B cell (primary cell): ENCODE measurements at regions not wholly inside any gene's neighbourhood (a gene's known extent, or its start where the extent isn't known, plus 50 kb on each side); places are given as distances from the start of the nearest gene placed in this dataset.
A peak's percentile ranks its signal among the peaks of the same experiment; 100 is the strongest.

ENCODE experiments used
- ATAC-seq: fragments of 200-7000 bp; cut with Tn5 transposase; one replicate; pipeline ENCODE4 v1.10.0; 2021; ENCODE audit warnings: low read depth, mild to moderate bottlenecking, moderate number of reproducible peaks, moderate library complexity
- CTCF ChIA-PET: fragments of 350-600 bp; sonication (Branson Sonifier 250); formaldehyde crosslinking; loops from one replicate; lab custom pipeline; 2021; ENCODE audit warnings: antibody characterized with exemption, inconsistent platforms; lab: Charles Lee
- POLR2A ChIA-PET: fragments of 350-600 bp; sonication (Branson Sonifier 250); formaldehyde crosslinking; loops from one replicate; lab custom pipeline; 2021; ENCODE audit warnings: antibody characterized with exemption; lab: Charles Lee
- DNase-seq: peaks from one replicate; pipeline ENCODE4 v3.0.0; 2013
- H2AFZ ChIP-seq: 2 replicates; pipeline ENCODE4 v1.6.1; 2012; ENCODE audit warnings: mild to moderate bottlenecking, low read depth, low read length; ENCODE audit not compliant: insufficient read depth, poor library complexity, severe bottlenecking
- H3K27ac ChIP-seq, 2 donors: 1 replicate in 1 of 2; 2 replicates in 1 of 2; pipeline ENCODE4 v1.5.1; 2012 to 2013; ENCODE audit warnings: low read length in 2 of 2, mild to moderate bottlenecking in 2 of 2, moderate library complexity in 1 of 2
- H3K27me3 ChIP-seq, 4 experiments: fragments of 200-600 bp in 1 of 4; sonication (generic) in 1 of 4; replicated peaks in 1 of 4; 1 replicate in 2 of 4; 2 replicates in 2 of 4; pipeline versions ENCODE4 v1.6.1 to v1.7.0; 2013 to 2016; ENCODE audit warnings: low read length in 3 of 4, mild to moderate bottlenecking in 2 of 4, mixed read lengths in 1 of 4, moderate library complexity in 1 of 4; ENCODE audit not compliant: insufficient read depth in 4 of 4, control insufficient read depth in 3 of 4; ENCODE audit errors: control extremely low read depth in 1 of 4
- H3K36me3 ChIP-seq, 2 experiments: replicated peaks in 1 of 2; 1 replicate in 1 of 2; 2 replicates in 1 of 2; pipeline versions ENCODE4 v1.6.1 to v1.7.1; 2013; ENCODE audit warnings: low read length in 1 of 2; ENCODE audit not compliant: insufficient read depth in 2 of 2, control insufficient read depth in 1 of 2; ENCODE audit errors: control extremely low read depth in 1 of 2, extremely low read depth in 1 of 2
- H3K4me1 ChIP-seq, 2 donors: fragments of 200-600 bp in 1 of 2; sonication (generic) in 1 of 2; 1 replicate in 1 of 2; 2 replicates in 1 of 2; pipeline versions ENCODE4 v1.5.1 to v1.6.1; 2013 to 2017; ENCODE audit warnings: low read length in 2 of 2; ENCODE audit not compliant: control insufficient read depth in 2 of 2, insufficient read depth in 2 of 2
- H3K4me2 ChIP-seq: replicated peaks from 2 replicates; pipeline ENCODE3; 2012; ENCODE audit warnings: mild to moderate bottlenecking, low read depth, low read length; ENCODE audit not compliant: poor library complexity, severe bottlenecking
- H3K4me3 ChIP-seq, 5 experiments: fragments of 200-600 bp in 1 of 5; sonication (generic) in 1 of 5; 1 replicate in 3 of 5; 2 replicates in 2 of 5; pipeline versions ENCODE4 v1.5.1 to v1.7.0; 2011 to 2016; ENCODE audit warnings: low read length in 4 of 5, mild to moderate bottlenecking in 4 of 5, low read depth in 2 of 5, control low read depth in 1 of 5, moderate library complexity in 1 of 5; ENCODE audit not compliant: insufficient read depth in 1 of 5; ENCODE audit errors: control extremely low read depth in 1 of 5, extremely low read depth in 1 of 5
- H3K79me2 ChIP-seq: fragments of 200-600 bp; sonication (generic); one replicate; pipeline ENCODE4 v1.6.0; 2016; ENCODE audit warnings: low read length; ENCODE audit not compliant: control insufficient read depth, insufficient read depth
- H3K9ac ChIP-seq: fragments of 200-600 bp; sonication (generic); 2 replicates; pipeline ENCODE4 v1.6.1; 2017; ENCODE audit warnings: mild to moderate bottlenecking, low read length, moderate library complexity
- H3K9me3 ChIP-seq, 3 donors: one replicate each; pipeline versions ENCODE4 v1.6.1 to v1.7.1; 2013; ENCODE audit warnings: low read length in 2 of 3; ENCODE audit not compliant: control insufficient read depth in 2 of 3, insufficient read depth in 1 of 3; ENCODE audit errors: control extremely low read depth in 1 of 3
- H4K20me1 ChIP-seq: 2 replicates; pipeline ENCODE4 v1.6.0; 2012; ENCODE audit warnings: mild to moderate bottlenecking, low read length; ENCODE audit not compliant: insufficient read depth, control insufficient read depth, poor library complexity, severe bottlenecking
- H3K27ac Mint-ChIP-seq: one replicate; pipeline ENCODE4 v1.8.0; 2021; ENCODE audit warnings: mixed read lengths
- H3K27me3 Mint-ChIP-seq: one replicate; pipeline ENCODE4 v1.8.0; 2021; ENCODE audit warnings: mixed read lengths
- H3K4me1 Mint-ChIP-seq: one replicate; pipeline ENCODE4 v1.8.0; 2021; ENCODE audit warnings: mixed read lengths
- H3K4me3 Mint-ChIP-seq: one replicate; pipeline ENCODE4 v1.8.0; 2021; ENCODE audit warnings: mixed read lengths
- H3K9me3 Mint-ChIP-seq: one replicate; pipeline ENCODE4 v1.8.0; 2022; ENCODE audit warnings: mixed read lengths; ENCODE audit not compliant: insufficient read depth
- EZH2 ChIP-seq: IDR thresholded peaks from 2 replicates; pipeline ENCODE4 v1.6.1; 2012; ENCODE audit warnings: borderline replicate concordance, low read depth, mild to moderate bottlenecking, moderate library complexity, low read length; ENCODE audit not compliant: insufficient read depth, poor library complexity, severe bottlenecking
- WGBS: methylation state at CpG from one replicate; pipeline ENCODE4 v1.1.5; 2013; ENCODE audit warnings: missing lambda C conversion rate; ENCODE audit not compliant: insufficient coverage; 5-methylcytosine and 5-hydroxymethylcytosine counted together
- intact Hi-C: fragments of 100-400 bp; cut with micrococcal nuclease; formaldehyde crosslinking; loops from one replicate; pipeline ENCODE4 v1.10.0; 2022
- TF ChIP-seq, protein P1 (sequence below): fragments of 200-600 bp; IDR thresholded peaks from one replicate; pipeline ENCODE4 v1.8.0; 2022; ENCODE audit warnings: antibody characterized with exemption, mild to moderate bottlenecking

DNA sequence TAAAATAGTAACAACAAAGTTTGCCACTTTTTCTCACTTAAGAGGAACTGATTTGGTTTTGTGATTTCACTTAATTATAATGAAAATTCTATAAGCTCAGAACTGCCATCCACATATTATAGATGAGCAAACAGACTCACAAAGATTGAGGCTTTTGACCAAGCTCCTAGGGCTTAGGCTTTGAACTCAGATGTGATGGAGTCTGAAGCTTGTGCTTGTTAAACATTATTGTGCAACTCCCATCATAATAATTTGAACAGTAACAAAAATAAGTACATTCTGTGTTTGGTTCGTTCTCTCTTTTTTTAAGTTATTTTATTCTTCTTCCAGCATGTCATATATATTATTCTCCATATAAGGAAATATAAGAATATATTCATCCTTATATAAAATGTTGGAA is 403.4 kb downstream of the PTPRC start:
- ATAC-seq: no peak
- Histone ChIP-seq H3K9ac (no peak overlapping the region), H4K20me1 (no peaks in the 10 kb centered on the region), H3K27me3 (peaks cover 0 to 34% (median 5%) of the 10 kb centered on the region in 4 experiments), H3K4me3 (no peak overlapping the region), H3K79me2 (no peaks in the 10 kb centered on the region), H3K4me2 (peak overlapping the region; percentile 54), H3K4me1 (peaks cover 7 to 22% of the 10 kb centered on the region in 2 donors), H3K36me3 (no peaks in the 10 kb centered on the region), H3K27ac (no peak overlapping the region), H3K9me3 (peaks cover 0 to 3% (median 2%) of the 10 kb centered on the region in 3 donors), H2AFZ (no peak overlapping the region)
- peaks cover 20% of the 10 kb centered on the region for H3K4me1 Mint-ChIP-seq
- H3K27ac Mint-ChIP-seq: no peak overlapping the region
- WGBS: no CpG with 5 or more reads among the region's 1 CpG
- POLR2A ChIA-PET: no interaction called here
- intact Hi-C loops: no loop called here
- H3K4me3 Mint-ChIP-seq: no peak overlapping the region
- peaks cover 28% of the 10 kb centered on the region for H3K27me3 Mint-ChIP-seq
- DNase-seq: no peak
- CTCF ChIA-PET: no interaction called here
- no peak for TF ChIP-seq EZH2
- TF ChIP-seq, protein P1, sequence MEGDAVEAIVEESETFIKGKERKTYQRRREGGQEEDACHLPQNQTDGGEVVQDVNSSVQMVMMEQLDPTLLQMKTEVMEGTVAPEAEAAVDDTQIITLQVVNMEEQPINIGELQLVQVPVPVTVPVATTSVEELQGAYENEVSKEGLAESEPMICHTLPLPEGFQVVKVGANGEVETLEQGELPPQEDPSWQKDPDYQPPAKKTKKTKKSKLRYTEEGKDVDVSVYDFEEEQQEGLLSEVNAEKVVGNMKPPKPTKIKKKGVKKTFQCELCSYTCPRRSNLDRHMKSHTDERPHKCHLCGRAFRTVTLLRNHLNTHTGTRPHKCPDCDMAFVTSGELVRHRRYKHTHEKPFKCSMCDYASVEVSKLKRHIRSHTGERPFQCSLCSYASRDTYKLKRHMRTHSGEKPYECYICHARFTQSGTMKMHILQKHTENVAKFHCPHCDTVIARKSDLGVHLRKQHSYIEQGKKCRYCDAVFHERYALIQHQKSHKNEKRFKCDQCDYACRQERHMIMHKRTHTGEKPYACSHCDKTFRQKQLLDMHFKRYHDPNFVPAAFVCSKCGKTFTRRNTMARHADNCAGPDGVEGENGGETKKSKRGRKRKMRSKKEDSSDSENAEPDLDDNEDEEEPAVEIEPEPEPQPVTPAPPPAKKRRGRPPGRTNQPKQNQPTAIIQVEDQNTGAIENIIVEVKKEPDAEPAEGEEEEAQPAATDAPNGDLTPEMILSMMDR: no peak
- no peaks in the 10 kb centered on the region for H3K9me3 Mint-ChIP-seq

DNA sequence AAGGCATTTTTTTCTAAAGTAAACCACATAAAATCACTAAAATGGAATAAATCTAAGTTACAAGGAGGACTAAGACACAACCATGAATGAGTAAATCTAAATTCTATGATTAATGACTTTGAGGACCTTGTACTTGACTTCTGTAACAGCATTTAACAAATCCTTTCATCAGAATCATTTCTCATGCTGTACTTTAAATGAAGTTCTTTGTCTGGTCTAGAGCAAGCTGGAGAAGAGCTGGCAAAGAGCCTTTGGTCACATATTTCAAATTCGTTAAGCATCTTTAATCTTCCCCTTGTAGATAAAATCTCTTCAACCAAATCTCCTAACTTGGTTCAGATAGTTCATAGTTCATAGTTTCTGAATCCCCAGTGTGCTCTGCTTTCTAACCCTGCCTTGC is 405.4 kb downstream of the PTPRC start:
- H3K4me3 Mint-ChIP-seq: no peak overlapping the region
- H3K27ac Mint-ChIP-seq: no peak overlapping the region
- Histone ChIP-seq H3K27ac (no peak overlapping the region), H4K20me1 (no peaks in the 10 kb centered on the region), H3K9ac (no peak overlapping the region), H3K27me3 (peaks cover 0 to 34% (median 5%) of the 10 kb centered on the region in 4 experiments), H3K4me1 (peaks cover 7 to 22% of the 10 kb centered on the region in 2 donors), H2AFZ (no peak overlapping the region), H3K79me2 (no peaks in the 10 kb centered on the region), H3K4me3 (no peak overlapping the region), H3K4me2 (no peak overlapping the region), H3K9me3 (peaks cover 3 to 9% (median 6%) of the 10 kb centered on the region in 3 donors), H3K36me3 (no peaks in the 10 kb centered on the region)
- TF ChIP-seq EZH2: no peak
- TF ChIP-seq, protein P1: no peak
- H3K9me3 Mint-ChIP-seq: peaks cover 7% of the 10 kb centered on the region
- ATAC-seq (no peak), DNase-seq (no peak)
- intact Hi-C loops: no loop called here
- H3K4me1 Mint-ChIP-seq: peaks cover 20% of the 10 kb centered on the region
- POLR2A ChIA-PET: no interaction called here
- 67% methylated on average over 1 of the region's 1 CpG for WGBS
- CTCF ChIA-PET: no interaction called here
- H3K27me3 Mint-ChIP-seq: peaks cover 31% of the 10 kb centered on the region
